GM19463 (cell line): ENCODE measurements at regions not wholly inside any gene's neighbourhood (a gene's known extent, or its start where the extent isn't known, plus 50 kb on each side); places are given as distances from the start of the nearest gene placed in this dataset.
"Not testable (repeated sequence)": the region's sequence is repeated elsewhere in the genome, so short reads cannot be mapped to it uniquely, and the experiment has no call there.

ENCODE experiments used
- ATAC-seq: cut with Tn5 transposase; IDR thresholded peaks from one replicate; pipeline ENCODE4 v1.9.1; 2021; ENCODE audit warnings: mild to moderate bottlenecking, moderate library complexity; ENCODE audit not compliant: unreplicated experiment

DNA sequence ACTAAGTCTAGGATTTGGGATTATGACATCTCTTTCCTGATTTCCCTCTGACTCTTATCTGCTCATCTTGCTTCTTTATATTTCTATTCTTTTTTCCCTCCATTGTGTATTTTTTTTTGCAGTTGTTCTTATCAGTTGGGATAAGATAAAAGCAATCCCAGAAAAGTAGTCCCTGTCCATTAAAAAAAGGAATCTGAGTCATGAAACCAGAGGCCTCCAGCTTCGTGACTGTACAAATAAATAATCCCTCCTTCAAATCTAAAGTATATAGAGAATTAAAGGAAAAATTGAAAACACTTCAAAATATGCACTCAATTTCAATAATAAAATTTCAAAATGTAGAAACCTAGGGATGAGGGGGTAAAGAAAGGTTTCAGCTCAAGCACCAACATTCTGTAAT, 317.8 kb upstream of the NT5E start:
- no peak for ATAC-seq

DNA sequence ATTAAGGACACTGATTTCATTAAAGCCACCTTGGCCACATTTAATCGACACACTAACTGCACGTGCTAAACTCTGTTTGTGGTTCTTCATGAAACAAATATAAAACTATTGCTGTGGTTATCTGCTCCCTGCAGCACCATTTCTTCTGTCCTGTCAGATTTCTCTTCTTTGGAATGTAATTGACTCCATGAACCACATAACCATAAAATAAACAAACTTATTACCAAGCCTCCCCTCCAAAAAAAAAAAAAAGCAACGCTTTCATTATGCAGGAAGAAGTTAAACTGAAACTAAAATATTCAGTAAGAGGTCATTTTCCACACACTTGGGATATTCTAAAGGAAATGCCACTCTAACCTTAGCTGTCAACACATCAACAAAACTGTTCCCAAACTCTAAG, 319.1 kb upstream of the NT5E start:
- ATAC-seq = no peak

DNA sequence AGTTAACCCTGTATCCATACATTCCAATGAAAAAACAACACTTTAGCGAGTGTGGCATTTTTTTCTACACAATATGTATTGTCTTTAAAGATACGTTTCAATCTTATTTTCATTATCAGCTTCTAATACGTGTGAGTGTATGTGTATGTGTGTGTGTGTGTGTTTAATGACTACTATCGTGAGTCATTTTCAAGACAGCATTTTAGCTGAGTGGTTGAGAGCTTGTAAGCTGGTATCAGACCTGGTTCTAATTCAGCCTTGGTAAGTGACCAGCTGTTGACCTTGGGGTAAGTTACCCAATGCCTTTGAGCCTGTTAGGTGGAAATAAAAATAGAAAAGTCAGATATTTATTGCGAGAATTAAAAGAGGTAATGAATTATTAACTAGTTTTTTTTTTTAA, 320.0 kb upstream of the NT5E start:
- no peak for ATAC-seq

GRCh38 chr6:85128781-85129180, 321.1 kb upstream of the NT5E start:
- ATAC-seq = no peak

GRCh38 chr6:85128256-85128655, 321.6 kb upstream of the NT5E start:
- ATAC-seq = not testable (repeated sequence)

- no peak for ATAC-seq
Observed at GRCh38 chr6:85127696-85128243, 322.1 kb upstream of the NT5E start.

- ATAC-seq = no peak
Observed at GRCh38 chr6:85127168-85127498, 322.8 kb upstream of the NT5E start.

DNA sequence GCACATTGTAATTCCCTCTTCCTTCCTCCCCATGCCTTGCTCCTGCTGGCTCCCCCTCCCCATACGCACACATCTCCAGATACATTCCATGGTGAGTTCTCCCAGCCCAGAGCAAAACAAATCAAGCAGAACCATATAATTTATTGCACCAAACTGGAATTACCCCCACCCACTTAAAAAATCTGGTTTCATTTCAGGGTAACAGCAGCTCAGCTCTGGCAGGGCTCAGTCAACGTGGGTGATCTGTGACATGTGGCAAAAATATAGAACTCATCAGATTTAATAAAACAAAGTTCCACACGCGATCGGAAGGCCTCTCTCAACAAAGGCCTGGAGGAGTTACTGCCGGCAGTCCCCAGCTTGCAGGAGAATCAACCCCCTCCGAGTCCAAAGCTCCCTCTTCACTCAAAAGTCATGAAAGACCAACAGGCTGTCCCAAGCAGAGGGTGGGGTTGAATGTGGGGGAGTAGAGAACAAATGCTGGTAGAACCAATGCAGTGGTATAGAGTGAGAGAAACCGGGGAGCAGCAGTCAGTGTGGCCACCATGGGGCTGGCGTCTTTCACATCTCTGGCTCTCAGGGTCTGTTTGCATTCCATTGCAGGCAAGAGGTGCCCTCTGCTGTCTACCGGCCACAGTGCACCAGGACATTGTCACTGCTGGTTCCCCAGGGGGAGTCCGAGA, 323.3 kb upstream of the NT5E start:
- ATAC-seq = peak; percentile 92

GRCh38 chr6:85125526-85125925, 324.4 kb upstream of the NT5E start:
- ATAC-seq = no peak

GRCh38 chr6:85124472-85125354, 325.2 kb upstream of the NT5E start:
- no peak for ATAC-seq

DNA sequence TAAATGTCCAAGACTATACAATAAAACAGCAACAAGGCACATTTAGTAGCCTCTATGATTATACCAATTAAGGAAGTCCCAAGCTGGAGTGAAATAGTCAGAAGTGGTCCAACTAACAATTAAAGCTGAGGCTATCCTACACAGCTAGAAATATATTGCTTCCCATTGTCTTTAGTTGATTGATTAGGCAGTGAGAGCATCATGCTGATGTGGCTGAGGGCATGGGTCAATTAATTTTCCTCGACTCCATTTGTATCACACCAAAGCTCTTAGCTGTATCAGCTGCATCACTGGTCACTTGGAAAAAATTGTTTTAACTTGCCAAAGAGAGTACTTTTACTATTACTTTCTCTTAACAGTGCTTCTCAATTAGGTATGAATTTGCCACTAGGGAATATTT, 328.7 kb upstream of the NT5E start:
- ATAC-seq = no peak

GRCh38 chr6:85118652-85119235, 331.1 kb upstream of the NT5E start:
- no peak for ATAC-seq

- no peak for ATAC-seq
Observed at GRCh38 chr6:85118233-85118632, 331.6 kb upstream of the NT5E start.

DNA sequence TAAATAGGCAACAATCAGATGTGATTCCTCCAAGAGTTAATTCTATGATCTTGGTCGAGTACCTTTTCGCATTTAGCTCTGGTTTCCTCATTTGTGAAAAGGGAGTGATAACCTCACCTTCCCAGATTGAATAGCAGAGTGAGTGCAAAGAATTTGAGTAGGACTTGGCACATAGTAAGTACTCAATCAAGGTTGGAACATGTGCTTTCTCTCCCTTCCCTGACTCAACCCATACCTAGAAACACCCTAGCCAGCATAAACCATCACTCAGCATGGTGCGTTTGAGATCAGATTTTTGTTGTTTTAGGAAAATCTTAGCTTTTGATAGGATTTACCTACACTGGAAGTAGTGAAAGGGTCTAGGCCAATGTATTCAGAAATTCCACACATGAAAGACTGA, 333.4 kb upstream of the NT5E start:
- no peak for ATAC-seq

DNA sequence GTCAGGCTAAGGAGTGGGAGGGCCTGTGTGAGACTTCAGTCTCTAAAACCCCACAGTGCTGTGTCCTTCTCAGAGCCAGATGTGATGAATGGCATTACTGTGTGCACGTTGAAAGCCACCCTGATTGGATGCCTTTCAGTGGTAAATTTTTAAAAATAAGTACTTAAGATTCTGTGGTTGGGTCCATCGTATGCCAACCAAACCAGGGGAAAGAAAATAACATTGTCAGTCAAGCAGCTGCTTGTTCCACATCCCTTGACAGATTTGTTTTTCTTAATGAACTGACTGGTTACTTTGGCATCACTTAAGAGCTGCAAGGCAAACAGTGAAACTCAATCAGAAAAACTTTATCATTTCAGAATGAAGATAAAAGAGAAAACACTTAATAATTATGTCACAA, 334.0 kb upstream of the NT5E start:
- ATAC-seq = no peak

DNA sequence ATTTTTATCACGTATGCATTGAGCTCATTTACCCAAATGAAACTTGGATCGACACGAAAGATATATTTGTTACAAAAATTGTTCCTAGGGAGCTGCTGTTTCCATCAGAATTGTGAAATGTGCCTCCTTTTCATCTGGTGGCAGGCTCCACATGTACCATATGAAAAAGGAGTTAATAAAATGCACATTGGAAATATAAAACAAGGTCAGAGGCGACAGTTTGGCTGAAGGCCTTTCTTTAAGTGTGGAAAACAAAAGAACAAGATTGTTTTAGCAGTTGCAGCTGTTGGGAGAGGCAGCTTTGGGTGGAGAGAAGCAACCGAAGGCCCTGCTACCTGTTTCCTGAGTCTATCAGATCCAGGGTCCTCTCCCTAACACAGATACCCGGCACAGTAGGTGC, 334.5 kb upstream of the NT5E start:
- no peak for ATAC-seq

- no peak for ATAC-seq
Observed at GRCh38 chr6:85114581-85114935, 335.3 kb upstream of the NT5E start.

- no peak for ATAC-seq
Observed at GRCh38 chr6:85113934-85114580, 335.8 kb upstream of the NT5E start.

GRCh38 chr6:85112540-85112939, 337.3 kb upstream of the NT5E start:
- ATAC-seq = no peak

DNA sequence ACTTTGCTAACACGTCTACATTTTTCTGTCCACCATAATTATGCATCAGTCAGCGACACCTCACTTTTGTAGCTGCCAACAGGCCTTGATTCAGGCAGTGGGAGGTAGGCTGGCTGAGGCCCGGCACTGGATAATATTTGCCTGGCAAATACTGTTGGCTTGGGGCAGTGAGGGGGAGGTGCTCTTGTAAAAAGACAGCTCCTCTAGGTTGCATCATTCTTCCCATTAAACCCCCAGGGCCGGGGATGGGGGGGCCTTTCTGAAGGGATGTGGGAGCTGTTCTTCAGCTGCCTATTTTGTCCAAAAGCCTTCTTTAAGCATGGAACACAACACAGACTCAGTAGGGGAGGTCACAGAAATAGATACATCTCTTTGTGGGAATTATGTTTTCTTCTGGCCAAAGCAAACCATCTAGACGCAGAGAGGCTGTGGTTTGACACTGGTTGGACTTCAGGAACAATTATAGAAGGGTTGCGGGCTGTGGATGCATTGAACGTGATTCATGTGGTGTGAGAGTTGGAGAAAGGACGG, 338.3 kb upstream of the NT5E start:
- ATAC-seq = no peak

DNA sequence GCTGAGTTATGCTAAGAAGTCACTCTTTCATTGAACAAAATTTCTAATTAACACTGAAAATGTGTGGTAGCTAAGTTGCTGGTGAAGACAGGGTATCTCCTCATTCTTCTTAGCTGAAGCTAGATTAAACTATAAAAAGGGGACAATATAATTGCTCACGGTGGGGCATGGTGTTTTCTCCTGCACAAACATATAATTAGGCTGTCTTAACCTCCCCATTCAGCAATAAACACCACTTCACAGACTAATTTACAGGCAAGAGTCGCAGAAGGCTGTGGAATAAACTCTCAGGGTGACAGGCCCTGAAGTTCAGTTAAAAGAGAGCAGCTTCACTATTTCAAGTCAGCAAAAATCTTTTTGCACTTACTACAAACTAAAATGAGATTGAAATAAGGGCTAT, 338.9 kb upstream of the NT5E start:
- ATAC-seq = no peak
